ENCODE measurements at regions not wholly inside any gene's neighbourhood (a gene's known extent, or its start where the extent isn't known, plus 50 kb on each side); places are given as distances from the start of the nearest gene placed in this dataset.

DNA sequence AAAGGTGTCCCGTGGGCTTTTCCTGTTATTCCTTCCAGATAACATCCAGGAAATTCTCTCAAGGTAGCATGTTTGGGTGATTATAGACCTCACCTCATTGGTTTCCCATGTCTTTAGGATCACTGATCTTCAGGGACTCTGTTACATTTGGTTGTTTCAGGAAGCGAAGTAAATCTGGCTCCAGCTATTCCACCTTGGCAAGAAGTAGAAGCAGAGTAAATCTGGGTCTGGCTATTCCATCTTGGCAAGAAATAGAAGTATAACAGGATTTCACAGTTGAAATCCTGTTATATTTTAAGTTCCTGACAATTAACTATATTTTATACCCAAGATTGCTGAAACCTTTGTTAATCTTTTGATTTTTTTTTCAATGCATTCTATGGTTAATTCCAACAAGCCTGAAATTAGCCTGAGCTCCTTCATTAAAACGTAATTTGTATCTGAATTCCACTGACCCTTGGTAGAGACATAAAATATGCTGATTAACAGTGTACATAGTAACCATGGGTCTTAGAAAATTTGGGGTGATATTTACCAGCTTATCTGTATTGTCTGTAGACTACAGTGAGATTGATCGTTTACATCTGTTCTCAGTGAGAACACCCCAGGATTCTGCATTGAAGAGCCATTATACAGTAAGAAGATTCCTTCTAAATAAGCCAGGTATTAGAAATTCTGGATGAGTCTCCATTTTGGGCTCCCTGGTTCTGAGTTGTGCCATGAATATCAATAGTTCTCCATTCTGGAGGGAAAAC lies 267.6 kb upstream of the SLITRK6 start:
- TF ChIP-seq, protein P1, sequence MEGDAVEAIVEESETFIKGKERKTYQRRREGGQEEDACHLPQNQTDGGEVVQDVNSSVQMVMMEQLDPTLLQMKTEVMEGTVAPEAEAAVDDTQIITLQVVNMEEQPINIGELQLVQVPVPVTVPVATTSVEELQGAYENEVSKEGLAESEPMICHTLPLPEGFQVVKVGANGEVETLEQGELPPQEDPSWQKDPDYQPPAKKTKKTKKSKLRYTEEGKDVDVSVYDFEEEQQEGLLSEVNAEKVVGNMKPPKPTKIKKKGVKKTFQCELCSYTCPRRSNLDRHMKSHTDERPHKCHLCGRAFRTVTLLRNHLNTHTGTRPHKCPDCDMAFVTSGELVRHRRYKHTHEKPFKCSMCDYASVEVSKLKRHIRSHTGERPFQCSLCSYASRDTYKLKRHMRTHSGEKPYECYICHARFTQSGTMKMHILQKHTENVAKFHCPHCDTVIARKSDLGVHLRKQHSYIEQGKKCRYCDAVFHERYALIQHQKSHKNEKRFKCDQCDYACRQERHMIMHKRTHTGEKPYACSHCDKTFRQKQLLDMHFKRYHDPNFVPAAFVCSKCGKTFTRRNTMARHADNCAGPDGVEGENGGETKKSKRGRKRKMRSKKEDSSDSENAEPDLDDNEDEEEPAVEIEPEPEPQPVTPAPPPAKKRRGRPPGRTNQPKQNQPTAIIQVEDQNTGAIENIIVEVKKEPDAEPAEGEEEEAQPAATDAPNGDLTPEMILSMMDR (IDR thresholded peaks at IDR 0.05) = no peak
- TF ChIP-seq ZFX (IDR thresholded peaks at IDR 0.05; ENCODE audit: borderline replicate concordance) = no peak
- no peak overlapping the region for H3K27ac ChIP-seq

DNA sequence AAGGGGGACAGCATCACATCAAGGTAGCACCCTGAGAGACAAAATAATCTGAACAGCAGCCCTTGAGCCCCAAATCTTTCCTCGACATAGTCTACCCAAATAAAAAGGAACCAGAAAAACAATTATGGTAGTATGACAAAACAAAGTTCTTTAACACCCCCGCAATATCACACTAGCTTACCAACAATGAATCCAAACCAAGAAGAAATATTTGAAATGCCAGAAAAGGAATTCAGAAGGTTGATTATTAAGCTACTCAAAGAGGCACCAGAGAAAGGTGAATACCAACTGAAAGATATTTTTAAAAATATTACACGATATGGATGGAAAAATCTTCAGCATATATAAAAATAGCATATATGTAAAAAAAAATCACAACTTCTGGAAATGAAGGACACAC lies 252.9 kb upstream of the SLITRK6 start:
- TF ChIP-seq, protein P1 (IDR thresholded peaks at IDR 0.05) = no peak
- TF ChIP-seq ZFX (IDR thresholded peaks at IDR 0.05; ENCODE audit: borderline replicate concordance) = no peak
- H3K27ac ChIP-seq = no peak overlapping the region

DNA sequence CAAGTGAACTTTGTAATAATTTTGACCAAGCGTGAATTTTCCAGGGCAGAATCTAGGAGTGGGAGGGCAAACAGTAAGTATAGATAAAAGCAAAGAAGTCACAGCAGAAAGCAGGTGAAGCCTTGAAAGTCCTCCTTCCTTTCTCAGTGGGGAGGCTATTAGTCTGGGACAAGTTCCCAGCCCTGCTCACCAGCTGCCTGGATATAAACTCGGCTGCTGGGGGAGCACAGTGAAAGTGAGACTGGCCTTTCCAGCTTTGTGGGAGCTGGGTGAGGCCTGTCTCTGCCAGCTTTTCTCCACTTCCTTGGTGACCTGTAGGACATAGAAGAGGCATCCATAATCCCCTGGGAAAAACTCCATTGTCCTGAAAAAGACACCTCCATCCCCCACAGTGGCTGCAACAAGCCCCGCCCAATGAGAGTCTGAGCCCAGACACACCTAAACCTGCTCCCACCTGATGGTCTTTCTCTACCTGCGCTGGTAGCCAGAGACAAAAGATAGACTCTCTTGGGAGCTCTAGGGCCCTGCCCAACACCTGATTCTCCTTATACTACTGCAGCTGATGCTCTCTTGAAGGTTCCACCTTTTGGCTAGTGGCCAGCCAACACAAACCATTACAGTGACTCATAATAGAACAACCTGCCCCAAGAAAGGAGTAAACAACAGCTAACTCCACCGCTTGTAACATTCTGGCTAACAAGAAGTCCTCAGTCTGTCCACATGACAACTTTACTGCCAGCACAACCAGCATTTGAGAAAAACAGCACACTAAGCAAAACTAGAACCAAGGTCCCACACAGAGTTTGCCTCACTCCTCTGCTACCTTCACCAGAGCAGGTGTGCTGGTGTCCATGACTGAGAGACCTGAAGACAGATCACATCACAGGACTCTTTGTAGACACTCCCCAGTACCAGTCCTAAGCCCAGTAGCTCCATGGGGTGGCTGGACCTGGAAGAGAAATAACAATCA lies 252.2 kb upstream of the SLITRK6 start:
- TF ChIP-seq, protein P1 (IDR thresholded peaks at IDR 0.05) = no peak
- TF ChIP-seq ZFX (IDR thresholded peaks at IDR 0.05; ENCODE audit: borderline replicate concordance) = no peak

DNA sequence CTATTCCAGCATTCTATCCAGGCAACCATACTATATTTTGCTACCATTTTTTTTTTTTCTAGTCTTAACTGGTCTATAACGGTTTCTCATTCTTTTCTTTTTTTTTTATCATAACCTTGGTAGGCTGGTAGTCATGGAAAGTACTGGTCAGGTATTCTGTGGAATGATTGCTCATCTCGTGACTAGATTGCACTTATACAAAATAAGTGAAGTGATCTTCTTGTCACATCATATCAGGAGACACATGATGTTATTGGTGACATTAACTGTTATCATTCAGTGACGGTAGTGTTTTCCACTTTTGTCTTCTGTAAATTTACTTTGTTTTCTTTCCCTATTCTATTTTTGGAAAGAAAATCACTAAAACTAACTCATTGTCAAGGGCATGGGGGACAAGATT lies 239.3 kb upstream of the SLITRK6 start:
- no peak overlapping the region for H3K27ac ChIP-seq
- TF ChIP-seq, protein P1 (IDR thresholded peaks at IDR 0.05) = no peak
- no peak for TF ChIP-seq ZFX (IDR thresholded peaks at IDR 0.05; ENCODE audit: borderline replicate concordance)

More for the DNA sequence above, 252.2 kb upstream of the SLITRK6 start:
- H3K27ac ChIP-seq = no peak overlapping the region

DNA sequence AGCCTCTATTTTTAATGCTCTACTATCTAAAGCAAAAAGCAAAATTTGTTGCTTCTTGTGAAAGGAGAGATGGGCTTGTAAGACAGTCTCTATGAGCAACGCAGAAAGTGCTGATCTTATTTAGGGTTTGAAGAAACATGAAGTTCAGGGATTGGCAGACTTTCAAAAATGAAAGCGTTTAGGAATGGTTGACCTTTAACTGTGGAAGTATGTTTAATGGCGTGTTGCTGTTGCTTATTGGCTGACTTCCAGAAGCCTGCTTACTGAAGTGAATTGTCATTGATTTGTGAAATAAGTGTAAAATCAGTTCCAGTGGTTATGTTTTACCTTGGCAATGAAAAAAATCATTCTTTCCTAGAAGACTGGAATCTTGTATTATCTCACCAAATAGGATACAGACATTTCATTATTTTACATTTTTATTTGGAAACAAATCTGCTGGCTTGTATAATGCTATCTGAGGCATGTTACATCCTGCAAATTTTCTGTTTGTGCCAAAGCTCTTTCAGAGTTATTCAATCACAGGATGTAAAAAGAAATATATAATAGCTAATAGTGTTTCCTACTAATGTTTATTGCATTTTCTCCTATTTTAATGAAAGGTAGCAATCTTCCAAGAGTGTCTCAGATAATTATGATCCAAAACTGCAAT lies 221.3 kb upstream of the SLITRK6 start:
- TF ChIP-seq ZFX (IDR thresholded peaks at IDR 0.05; ENCODE audit: borderline replicate concordance) = no peak
- TF ChIP-seq, protein P1 (IDR thresholded peaks at IDR 0.05) = no peak
- H3K27ac ChIP-seq = no peak overlapping the region

DNA sequence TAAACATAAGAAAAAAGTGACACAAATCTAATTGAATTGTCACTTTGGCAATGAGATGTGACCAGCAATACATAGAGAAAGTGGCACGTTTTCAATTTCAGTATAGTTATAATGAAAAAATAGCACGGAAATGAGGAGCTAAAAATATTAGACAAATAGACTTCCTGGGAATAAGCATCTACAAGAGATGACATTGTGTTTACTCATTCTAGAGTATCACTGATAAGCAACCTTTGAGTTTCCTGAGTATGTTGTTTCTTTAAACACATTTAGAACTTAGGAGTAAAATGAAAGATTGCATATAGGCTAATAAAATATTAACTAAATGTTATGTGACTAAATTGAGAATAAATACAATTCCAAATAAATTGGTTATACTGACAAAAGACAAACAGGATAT lies 207.1 kb upstream of the SLITRK6 start:
- TF ChIP-seq ZFX (IDR thresholded peaks at IDR 0.05; ENCODE audit: borderline replicate concordance) = no peak
- TF ChIP-seq, protein P1 (IDR thresholded peaks at IDR 0.05) = no peak
- H3K27ac ChIP-seq = no peak overlapping the region
